GM23248 (cell line): ENCODE measurements at regions not wholly inside any gene's neighbourhood (a gene's known extent, or its start where the extent isn't known, plus 50 kb on each side); places are given as distances from the start of the nearest gene placed in this dataset.

Experiments used
- DNase-seq: peaks from one replicate; pipeline ENCODE4 v3.0.0-alpha.2; 2015
- H2AFZ ChIP-seq: fragments of 200-600 bp; sonication (generic); 2 replicates; pipeline ENCODE4 v1.6.1; 2016; ENCODE audit warnings: antibody characterized with exemption
- H3F3A ChIP-seq: fragments of 200-600 bp; sonication (generic); 2 replicates; pipeline ENCODE4 v1.6.1; 2016; ENCODE audit warnings: mild to moderate bottlenecking, antibody characterized with exemption, mixed run types; ENCODE audit not compliant: insufficient read depth
- H3K27ac ChIP-seq: fragments of 200-600 bp; sonication (generic); 2 replicates; pipeline ENCODE4 v1.5.1; 2016; ENCODE audit warnings: mild to moderate bottlenecking
- H3K27me3 ChIP-seq: fragments of 200-600 bp; sonication (generic); replicated peaks from 2 replicates; pipeline ENCODE4 v1.6.1; 2016; ENCODE audit warnings: mild to moderate bottlenecking; ENCODE audit not compliant: insufficient read depth
- H3K36me3 ChIP-seq: fragments of 200-600 bp; sonication (generic); 2 replicates; pipeline ENCODE4 v1.6.1; 2016; ENCODE audit warnings: low read depth, mild to moderate bottlenecking
- H3K4me1 ChIP-seq: fragments of 200-600 bp; sonication (generic); 2 replicates; pipeline ENCODE4 v1.6.1; 2016; ENCODE audit warnings: mild to moderate bottlenecking; ENCODE audit not compliant: insufficient read depth
- H3K4me2 ChIP-seq: fragments of 200-600 bp; sonication (generic); one replicate; pipeline ENCODE4 v1.6.1; 2016; ENCODE audit warnings: mild to moderate bottlenecking; ENCODE audit not compliant: unreplicated experiment
- H3K4me3 ChIP-seq: fragments of 200-600 bp; sonication (generic); 2 replicates; pipeline ENCODE4 v1.5.1; 2016; ENCODE audit warnings: mild to moderate bottlenecking
- H3K79me2 ChIP-seq: fragments of 200-600 bp; sonication (generic); 2 replicates; pipeline ENCODE4 v1.6.1; 2016; ENCODE audit warnings: mild to moderate bottlenecking; ENCODE audit not compliant: insufficient read depth
- H3K9ac ChIP-seq: fragments of 200-600 bp; sonication (generic); 2 replicates; pipeline ENCODE4 v1.6.1; 2016; ENCODE audit warnings: mild to moderate bottlenecking
- H3K9me2 ChIP-seq: fragments of 200-600 bp; sonication (generic); 2 replicates; pipeline ENCODE4 v1.6.1; 2016; ENCODE audit warnings: mixed run types, mild to moderate bottlenecking, moderate library complexity; ENCODE audit not compliant: insufficient read depth
- H3K9me3 ChIP-seq: fragments of 200-600 bp; sonication (generic); one replicate; pipeline ENCODE4 v1.6.1; 2017; ENCODE audit warnings: low read depth
- H4K20me1 ChIP-seq: fragments of 200-600 bp; sonication (generic); 2 replicates; pipeline ENCODE4 v1.6.0; 2016; ENCODE audit not compliant: insufficient read depth
- EZH2 ChIP-seq: fragments of 200-600 bp; sonication (generic); IDR thresholded peaks from 2 replicates; pipeline ENCODE4 v1.6.1; 2018; ENCODE audit warnings: antibody characterized with exemption, mild to moderate bottlenecking; ENCODE audit not compliant: insufficient read depth, poor library complexity, severe bottlenecking
- EZH2phosphoT487 ChIP-seq: fragments of 200-600 bp; sonication (generic); IDR thresholded peaks from 2 replicates; pipeline ENCODE4 v1.6.1; 2018; ENCODE audit warnings: antibody characterized with exemption, moderate library complexity, mild to moderate bottlenecking, low read depth; ENCODE audit not compliant: insufficient read depth
- WGBS, 2 experiments: methylation state at CpG; one replicate each; pipeline ENCODE4 v1.1.6; 2015 to 2017; ENCODE audit warnings: low lambda C conversion rate in 2 of 2, low coverage in 1 of 2; ENCODE audit errors: missing lambda C conversion rate in 2 of 2; 5-methylcytosine and 5-hydroxymethylcytosine counted together
- in situ Hi-C: fragments of 300-500 bp; cut with MboI; formaldehyde crosslinking; loops from 2 replicates; pipeline ENCODE4 v1.15.0; 2020

DNA sequence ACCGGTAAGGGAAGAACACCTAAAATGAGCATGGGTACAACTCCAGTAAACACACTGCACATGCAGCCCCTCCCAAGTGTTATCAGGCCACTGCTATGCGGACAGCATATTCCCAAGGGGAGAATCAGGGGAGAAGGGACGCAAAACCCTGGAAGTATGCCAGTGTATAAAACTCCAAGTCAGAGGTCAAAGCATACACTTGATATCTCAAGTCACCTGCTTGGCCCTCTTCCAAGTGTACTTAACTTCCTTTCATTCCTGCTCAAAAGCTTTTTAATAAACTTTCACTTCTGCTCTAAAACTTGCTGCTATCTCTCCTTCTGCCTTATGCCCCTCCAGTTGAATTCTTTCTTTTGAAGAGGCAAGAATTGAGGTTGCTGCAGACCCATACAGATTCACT is 408.1 kb downstream of the HTR1A start:
- DNase-seq = no peak
- TF ChIP-seq EZH2phosphoT487 (no peak), EZH2 (no peak)
- no peak overlapping the region for H3K4me3 ChIP-seq
- no peaks in the 10 kb centered on the region for H3K9me2 ChIP-seq
- H3K4me2 ChIP-seq = no peak overlapping the region
- no peaks in the 10 kb centered on the region for H4K20me1 ChIP-seq
- no peaks in the 10 kb centered on the region for H3K79me2 ChIP-seq
- H3K27ac ChIP-seq = no peak overlapping the region
- no peaks in the 10 kb centered on the region for H3K9me3 ChIP-seq
- in situ Hi-C loops = no loop called here
- WGBS, 2 experiments = 36 to 51% methylated on average over 3 of the region's 3 CpGs
- no peak overlapping the region for H3K9ac ChIP-seq
- no peak overlapping the region for H2AFZ ChIP-seq
- no peaks in the 10 kb centered on the region for H3K4me1 ChIP-seq
- no peaks in the 10 kb centered on the region for H3F3A ChIP-seq
- no peaks in the 10 kb centered on the region for H3K27me3 ChIP-seq
- no peaks in the 10 kb centered on the region for H3K36me3 ChIP-seq

GRCh38 chr5:63553073-63553472 is 409.2 kb downstream of the HTR1A start:
- Histone ChIP-seq H3K9me3 (no peaks in the 10 kb centered on the region), H3K4me3 (no peak overlapping the region), H4K20me1 (no peaks in the 10 kb centered on the region), H3K36me3 (no peaks in the 10 kb centered on the region), H3F3A (no peaks in the 10 kb centered on the region), H3K79me2 (no peaks in the 10 kb centered on the region), H2AFZ (no peak overlapping the region), H3K4me2 (no peak overlapping the region), H3K4me1 (no peaks in the 10 kb centered on the region), H3K27me3 (no peaks in the 10 kb centered on the region), H3K27ac (no peak overlapping the region), H3K9ac (no peak overlapping the region), H3K9me2 (no peaks in the 10 kb centered on the region)
- 0 to 3% methylated on average over 1 of the region's 1 CpG for WGBS, 2 experiments
- TF ChIP-seq EZH2phosphoT487 (no peak), EZH2 (no peak)
- no peak for DNase-seq
- in situ Hi-C loops = no loop called here

GRCh38 chr5:63535840-63536602 is 426.2 kb downstream of the HTR1A start:
- Histone ChIP-seq H3K9ac (no peak overlapping the region), H3K27me3 (no peaks in the 10 kb centered on the region), H2AFZ (no peak overlapping the region), H3K79me2 (no peaks in the 10 kb centered on the region), H3K9me2 (no peaks in the 10 kb centered on the region), H3K4me3 (no peak overlapping the region), H4K20me1 (no peaks in the 10 kb centered on the region), H3K9me3 (no peaks in the 10 kb centered on the region), H3K4me1 (no peaks in the 10 kb centered on the region), H3K4me2 (no peak overlapping the region), H3K36me3 (no peaks in the 10 kb centered on the region), H3K27ac (no peak overlapping the region), H3F3A (no peaks in the 10 kb centered on the region)
- TF ChIP-seq EZH2phosphoT487 = no peak
- no peak for TF ChIP-seq EZH2
- in situ Hi-C loops = no loop called here
- DNase-seq = no peak

- H2AFZ ChIP-seq = no peak overlapping the region
- no peak for DNase-seq
- H4K20me1 ChIP-seq = no peaks in the 10 kb centered on the region
- TF ChIP-seq EZH2phosphoT487 (no peak), EZH2 (no peak)
- no peaks in the 10 kb centered on the region for H3K27me3 ChIP-seq
- H3K36me3 ChIP-seq = no peaks in the 10 kb centered on the region
- no peaks in the 10 kb centered on the region for H3K4me1 ChIP-seq
- H3F3A ChIP-seq = no peaks in the 10 kb centered on the region
- no peaks in the 10 kb centered on the region for H3K79me2 ChIP-seq
- H3K27ac ChIP-seq = no peak overlapping the region
- H3K4me3 ChIP-seq = no peak overlapping the region
- no peak overlapping the region for H3K4me2 ChIP-seq
- H3K9ac ChIP-seq = no peak overlapping the region
- in situ Hi-C loops = no loop called here
- 0 to 4% methylated on average over 1 of the region's 1 CpG for WGBS, 2 experiments
- no peaks in the 10 kb centered on the region for H3K9me2 ChIP-seq
- H3K9me3 ChIP-seq = no peaks in the 10 kb centered on the region
Measured at GRCh38 chr5:63524281-63524680, 438.0 kb downstream of the HTR1A start.

- H3K4me3 ChIP-seq = no peak overlapping the region
- H3K4me1 ChIP-seq = no peaks in the 10 kb centered on the region
- H3F3A ChIP-seq = no peaks in the 10 kb centered on the region
- H3K9me3 ChIP-seq = no peaks in the 10 kb centered on the region
- no peaks in the 10 kb centered on the region for H3K79me2 ChIP-seq
- no peak overlapping the region for H3K4me2 ChIP-seq
- DNase-seq = no peak
- no peak overlapping the region for H2AFZ ChIP-seq
- no peaks in the 10 kb centered on the region for H3K36me3 ChIP-seq
- no peaks in the 10 kb centered on the region for H3K27me3 ChIP-seq
- no peak overlapping the region for H3K9ac ChIP-seq
- no peaks in the 10 kb centered on the region for H4K20me1 ChIP-seq
- in situ Hi-C loops = no loop called here
- no peaks in the 10 kb centered on the region for H3K9me2 ChIP-seq
- no peak for TF ChIP-seq EZH2
- no peak for TF ChIP-seq EZH2phosphoT487
- H3K27ac ChIP-seq = no peak overlapping the region
Measured at GRCh38 chr5:63516006-63516405, 446.2 kb downstream of the HTR1A start.
